ENCODE measurements at regions not wholly inside any gene's neighbourhood (a gene's known extent, or its start where the extent isn't known, plus 50 kb on each side); places are given as distances from the start of the nearest gene placed in this dataset.

- H3K9me2 ChIP-seq (ENCODE audit: insufficient read depth) = no peaks in the 10 kb centered on the region
- DNase-seq (ENCODE audit: low read depth, low spot score) (no peak), ATAC-seq (no peak)
- TF ChIP-seq SIN3A (IDR thresholded peaks at IDR 0.05; ENCODE audit: low read depth) (no peak), SRF (IDR thresholded peaks at IDR 0.05; ENCODE audit: low read depth) (no peak), CBX3 (IDR thresholded peaks at IDR 0.05; ENCODE audit: low read depth) (no peak), JUND (IDR thresholded peaks at IDR 0.05) (no peak), CTCF (IDR thresholded peaks at IDR 0.05 in 2 of 3, conservative IDR thresholded peaks at IDR 0.05 in 1 of 3; ENCODE audit: borderline replicate concordance in 1 of 3, insufficient read depth in 1 of 3, low read depth in 2 of 3, low read length in 2 of 3) (no peak), YY1 (IDR thresholded peaks at IDR 0.05; ENCODE audit: extremely low read depth, insufficient replicate concordance, low read depth, low read length) (no peak), EZH2phosphoT487 (IDR thresholded peaks at IDR 0.05; ENCODE audit: borderline replicate concordance) (no peak), FOSL1 (IDR thresholded peaks at IDR 0.05; ENCODE audit: low read depth) (no peak)
- H2AFZ ChIP-seq (ENCODE audit: low read depth, low read length, poor library complexity, severe bottlenecking) = no peak overlapping the region
- H3K9ac ChIP-seq (ENCODE audit: low read length) = no peak overlapping the region
- H3K27ac ChIP-seq (ENCODE audit: low read depth, low read length) = no peak overlapping the region
- no peaks in the 10 kb centered on the region for H4K20me1 ChIP-seq (ENCODE audit: insufficient read depth)
- BruUV-seq (replicated peaks) = no TSS peak
- H3K9me3 ChIP-seq (ENCODE audit: control insufficient read depth in 1 of 2, insufficient read depth in 1 of 2, low read depth in 1 of 2, low read length in 2 of 2) = no peaks in the 10 kb centered on the region
- H3K27me3 ChIP-seq (ENCODE audit: insufficient read depth, low read length) = peaks cover 23% of the 10 kb centered on the region
- intact Hi-C loops (cut with micrococcal nuclease) = no loop called here
- ChIA-PET POLR2A (no interaction called here), RAD21 (ENCODE audit: low non-redundant PET in 1 of 2, low total read pairs in 2 of 2, uncharacterized antibody in 2 of 2, unreplicated experiment in 2 of 2) (no interaction called here), CTCF (no interaction called here)
- no peaks in the 10 kb centered on the region for H3K4me1 ChIP-seq (ENCODE audit: control insufficient read depth in 1 of 2, insufficient read depth in 2 of 2, low read length in 2 of 2)
- H3K4me2 ChIP-seq (ENCODE audit: low read length) = no peak overlapping the region
- no peaks in the 10 kb centered on the region for H3K36me3 ChIP-seq (ENCODE audit: control insufficient read depth in 1 of 2, insufficient read depth in 2 of 2, low read length in 2 of 2)
- no peak overlapping the region for H3K4me3 ChIP-seq (replicated peaks in 1 of 2; ENCODE audit: low read depth in 1 of 2, low read length in 2 of 2)
- H3K79me2 ChIP-seq (ENCODE audit: insufficient read depth, low read length) = no peaks in the 10 kb centered on the region
Observed at GRCh38 chr6:167236239-167236571, 54.9 kb upstream of the UNC93A start.

- H4K20me1 ChIP-seq (ENCODE audit: insufficient read depth) = no peaks in the 10 kb centered on the region
- H3K79me2 ChIP-seq (ENCODE audit: insufficient read depth, low read length) = no peaks in the 10 kb centered on the region
- no TSS peak for BruUV-seq (replicated peaks)
- no peak for ATAC-seq
- POLR2A ChIA-PET = no interaction called here
- no peak overlapping the region for H3K27ac ChIP-seq (ENCODE audit: low read depth, low read length)
- no peaks in the 10 kb centered on the region for H3K36me3 ChIP-seq (ENCODE audit: control insufficient read depth in 1 of 2, insufficient read depth in 2 of 2, low read length in 2 of 2)
- CTCF ChIA-PET = no interaction called here
- no peak overlapping the region for H3K4me2 ChIP-seq (ENCODE audit: low read length)
- H3K9me2 ChIP-seq (ENCODE audit: insufficient read depth) = no peaks in the 10 kb centered on the region
- no peak overlapping the region for H3K4me3 ChIP-seq (replicated peaks in 1 of 2; ENCODE audit: low read depth in 1 of 2, low read length in 2 of 2)
- RAD21 ChIA-PET (ENCODE audit: low non-redundant PET in 1 of 2, low total read pairs in 2 of 2, uncharacterized antibody in 2 of 2, unreplicated experiment in 2 of 2) = no interaction called here
- no peak overlapping the region for H3K9ac ChIP-seq (ENCODE audit: low read length)
- H3K27me3 ChIP-seq (ENCODE audit: insufficient read depth, low read length) = peaks cover 18% of the 10 kb centered on the region
- no peak overlapping the region for H2AFZ ChIP-seq (ENCODE audit: low read depth, low read length, poor library complexity, severe bottlenecking)
- intact Hi-C loops (cut with micrococcal nuclease) = no loop called here
- TF ChIP-seq EZH2 (IDR thresholded peaks at IDR 0.05) (no peak), MAX (IDR thresholded peaks at IDR 0.05) (no peak), CTCF (IDR thresholded peaks at IDR 0.05 in 2 of 3, conservative IDR thresholded peaks at IDR 0.05 in 1 of 3; ENCODE audit: borderline replicate concordance in 1 of 3, insufficient read depth in 1 of 3, low read depth in 2 of 3, low read length in 2 of 3) (no peak), YY1 (IDR thresholded peaks at IDR 0.05; ENCODE audit: extremely low read depth, insufficient replicate concordance, low read depth, low read length) (no peak), TCF7L2 (IDR thresholded peaks at IDR 0.05; ENCODE audit: borderline replicate concordance, extremely low read depth, insufficient read depth, insufficient read length) (no peak), EGR1 (IDR thresholded peaks at IDR 0.05; ENCODE audit: low read depth) (no peak)
- no peaks in the 10 kb centered on the region for H3K9me3 ChIP-seq (ENCODE audit: control insufficient read depth in 1 of 2, insufficient read depth in 1 of 2, low read depth in 1 of 2, low read length in 2 of 2)
- no peak for DNase-seq (ENCODE audit: low read depth, low spot score)
- H3K4me1 ChIP-seq (ENCODE audit: control insufficient read depth in 1 of 2, insufficient read depth in 2 of 2, low read length in 2 of 2) = no peaks in the 10 kb centered on the region
Observed at GRCh38 chr6:167237438-167238145, 53.5 kb upstream of the UNC93A start.

Data from HCT116 (cell line).